GM18858 (cell line): ENCODE measurements at regions not wholly inside any gene's neighbourhood (a gene's known extent, or its start where the extent isn't known, plus 50 kb on each side); places are given as distances from the start of the nearest gene placed in this dataset.

Experiments
- ATAC-seq: cut with Tn5 transposase; IDR thresholded peaks from one replicate; pipeline ENCODE4 v1.9.1; 2021; ENCODE audit not compliant: unreplicated experiment

DNA sequence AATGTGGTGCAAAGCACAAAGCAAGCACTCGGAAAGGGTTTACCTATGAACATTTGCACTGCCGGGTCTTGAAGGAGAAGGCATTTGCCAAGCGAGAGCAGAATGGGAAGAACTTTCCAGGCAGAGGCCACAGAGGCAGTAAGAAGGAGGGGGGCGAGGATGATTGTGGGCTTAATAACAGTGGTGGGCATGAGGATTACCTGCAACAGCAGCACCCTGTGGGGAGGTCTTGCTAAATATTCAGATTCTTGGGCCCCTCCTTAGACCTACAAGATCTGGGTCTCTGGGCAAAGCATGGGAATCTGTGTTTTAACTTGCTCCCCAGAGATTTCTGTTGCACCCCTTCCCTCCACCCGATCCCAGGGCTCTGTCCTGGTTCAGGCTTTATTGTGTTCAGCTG lies 75.1 kb upstream of the ZBED5 start:
- no peak for ATAC-seq

DNA sequence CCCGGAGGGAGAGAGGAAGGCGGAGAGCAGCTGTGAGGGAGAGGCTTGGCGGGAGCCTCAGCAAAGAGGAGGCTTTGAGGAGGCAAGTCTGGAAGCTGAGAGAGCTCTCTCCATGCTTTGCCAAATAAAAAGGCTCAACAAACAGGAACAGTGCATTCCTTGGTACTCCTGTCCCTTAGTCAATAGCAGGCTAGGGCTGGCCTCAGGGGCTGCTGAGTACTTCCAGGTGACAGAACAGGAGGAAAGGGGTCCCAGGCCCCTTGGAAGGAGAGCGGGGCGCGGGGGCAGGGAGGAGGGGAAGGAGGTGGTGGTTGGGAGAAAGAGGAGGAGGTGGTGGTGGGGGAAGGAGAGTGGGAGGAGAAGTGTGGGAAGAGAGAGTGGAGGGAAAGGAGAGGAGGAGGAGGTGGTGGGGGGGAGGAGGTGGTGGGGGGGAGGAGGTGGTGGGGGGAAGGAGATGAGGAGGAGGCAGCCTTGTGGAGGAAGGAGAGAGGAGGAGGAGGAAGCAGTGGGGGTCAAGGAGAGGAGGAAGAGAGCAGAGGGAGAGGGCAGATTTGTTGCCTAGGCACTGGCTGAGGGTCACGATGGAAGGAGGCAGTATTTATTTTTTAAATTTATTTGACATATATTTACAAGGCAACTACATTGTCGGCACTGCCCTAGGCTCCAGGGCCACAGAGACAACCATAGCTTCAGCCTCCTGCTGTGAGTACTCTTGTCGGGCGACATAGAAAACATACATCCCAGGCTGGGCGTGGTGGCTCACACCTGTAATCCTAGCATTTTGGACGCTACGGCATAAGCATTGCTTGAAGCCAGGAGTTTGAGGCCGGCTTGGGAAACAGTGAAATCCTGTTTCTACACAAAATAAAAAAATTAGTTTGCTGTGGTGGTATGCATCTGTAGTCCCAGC lies 74.2 kb upstream of the ZBED5 start:
- no peak for ATAC-seq

DNA sequence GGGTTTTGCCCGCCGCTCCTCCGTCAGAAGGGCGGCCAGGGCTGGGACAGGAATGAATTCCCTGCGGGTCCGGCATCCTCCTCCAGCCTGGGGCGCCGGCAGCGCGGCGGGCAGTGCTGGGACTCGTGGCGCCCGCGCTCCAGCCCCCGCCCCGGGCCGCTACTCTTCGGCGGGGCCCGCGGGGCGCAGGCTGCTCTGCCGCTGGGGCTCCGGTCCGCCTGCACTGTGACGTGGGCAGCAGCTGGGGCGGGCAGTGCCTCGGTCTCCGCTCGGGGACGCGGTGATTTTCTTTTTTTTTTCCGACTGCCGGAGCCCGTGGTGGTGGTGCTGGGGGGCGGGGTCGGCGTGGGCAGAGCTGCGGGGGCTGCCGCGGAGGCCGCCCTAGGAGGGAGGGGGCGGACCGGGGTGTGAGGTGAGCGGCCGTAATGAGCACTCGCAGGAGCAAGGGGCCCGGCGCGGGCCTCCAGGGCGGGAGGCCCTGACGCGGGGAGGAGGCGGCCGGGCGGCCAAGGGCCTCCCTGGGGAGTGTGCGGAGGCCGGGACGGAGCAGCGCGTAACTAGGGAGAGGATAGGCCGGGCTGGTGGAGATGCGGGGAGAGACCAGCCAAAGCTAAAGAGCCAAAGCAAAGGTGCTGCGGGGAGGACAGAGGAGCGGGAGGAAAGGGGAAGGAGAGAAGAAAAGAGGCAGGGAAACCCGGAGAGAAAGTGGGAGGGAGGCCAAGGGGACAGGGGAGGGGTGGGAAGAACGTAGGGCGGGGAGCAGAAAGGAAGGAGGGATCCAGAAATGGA lies 73.3 kb upstream of the ZBED5 start:
- no peak for ATAC-seq

DNA sequence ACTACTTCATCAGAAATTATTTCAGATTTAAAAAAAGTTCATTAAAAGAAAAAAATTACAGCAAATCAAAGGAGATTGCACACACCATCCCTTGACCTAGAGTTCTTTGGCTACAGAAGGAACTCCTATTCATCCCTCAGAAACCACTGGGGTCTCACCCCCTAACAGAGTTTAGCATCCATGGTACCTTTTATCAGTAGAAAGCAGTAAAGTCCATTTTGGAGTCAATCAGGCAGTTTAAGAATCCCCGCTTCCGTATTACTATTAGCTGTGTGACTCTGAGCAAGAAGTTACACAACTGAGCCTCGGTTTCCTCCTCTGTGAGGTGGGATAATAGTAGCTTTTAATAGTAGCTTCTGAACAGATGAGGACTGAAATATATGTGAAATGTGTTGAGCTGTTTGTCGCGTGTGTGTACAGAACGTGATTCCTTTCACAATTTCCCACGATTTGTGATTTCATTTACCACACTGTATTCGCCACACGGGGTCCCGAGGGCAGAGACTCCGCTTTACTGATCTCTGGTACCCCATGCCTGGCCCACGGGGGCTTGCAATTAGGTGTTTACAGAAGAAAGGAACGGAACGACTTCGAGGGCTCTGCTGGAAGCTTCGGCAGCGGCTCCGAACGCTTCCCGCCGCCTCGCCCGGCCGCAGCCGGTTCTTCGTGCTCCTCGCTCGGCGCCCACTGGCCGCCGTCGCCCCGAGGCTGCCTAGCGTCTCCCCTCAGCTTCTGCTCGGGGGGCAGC lies 72.5 kb upstream of the ZBED5 start:
- no peak for ATAC-seq

DNA sequence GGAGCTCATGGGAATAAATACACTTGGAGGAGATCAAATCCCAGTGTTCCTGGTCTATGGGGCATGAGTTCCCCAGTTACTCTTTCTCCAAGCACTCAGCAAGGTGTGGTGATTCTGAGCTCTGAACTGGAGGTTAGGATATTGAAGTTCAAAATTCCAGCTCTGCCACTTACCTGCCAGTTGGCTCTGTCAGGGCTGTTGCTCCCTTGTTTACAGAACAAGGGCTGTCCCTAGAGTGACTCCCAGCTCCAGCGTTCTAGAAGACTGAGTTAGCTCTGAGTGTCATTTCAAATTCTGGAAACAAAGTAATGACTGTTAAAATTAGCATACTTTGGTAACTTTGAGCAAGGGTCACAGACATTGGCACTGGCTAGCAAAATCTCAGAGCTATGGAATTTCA lies 69.7 kb upstream of the ZBED5 start:
- no peak for ATAC-seq

DNA sequence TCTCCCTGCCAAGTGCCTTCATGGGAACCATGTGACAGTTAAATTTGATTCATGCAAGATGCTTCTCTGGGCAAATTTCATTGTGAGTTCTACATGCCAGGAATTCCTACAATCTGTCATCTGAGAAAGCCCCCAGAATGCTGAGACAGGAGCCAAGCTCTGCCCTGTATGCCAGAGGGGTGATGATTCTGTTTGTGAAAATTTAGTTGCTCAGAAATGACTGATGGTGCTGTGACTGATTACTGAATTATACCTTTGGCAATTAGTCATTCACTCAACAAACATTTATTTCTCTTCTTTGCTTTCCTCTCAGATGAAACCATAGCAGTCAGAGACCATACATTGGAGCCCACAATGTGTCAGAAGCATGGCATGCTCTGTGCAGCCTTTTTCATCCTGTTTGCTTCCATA lies 69.0 kb upstream of the ZBED5 start:
- ATAC-seq, result no peak

DNA sequence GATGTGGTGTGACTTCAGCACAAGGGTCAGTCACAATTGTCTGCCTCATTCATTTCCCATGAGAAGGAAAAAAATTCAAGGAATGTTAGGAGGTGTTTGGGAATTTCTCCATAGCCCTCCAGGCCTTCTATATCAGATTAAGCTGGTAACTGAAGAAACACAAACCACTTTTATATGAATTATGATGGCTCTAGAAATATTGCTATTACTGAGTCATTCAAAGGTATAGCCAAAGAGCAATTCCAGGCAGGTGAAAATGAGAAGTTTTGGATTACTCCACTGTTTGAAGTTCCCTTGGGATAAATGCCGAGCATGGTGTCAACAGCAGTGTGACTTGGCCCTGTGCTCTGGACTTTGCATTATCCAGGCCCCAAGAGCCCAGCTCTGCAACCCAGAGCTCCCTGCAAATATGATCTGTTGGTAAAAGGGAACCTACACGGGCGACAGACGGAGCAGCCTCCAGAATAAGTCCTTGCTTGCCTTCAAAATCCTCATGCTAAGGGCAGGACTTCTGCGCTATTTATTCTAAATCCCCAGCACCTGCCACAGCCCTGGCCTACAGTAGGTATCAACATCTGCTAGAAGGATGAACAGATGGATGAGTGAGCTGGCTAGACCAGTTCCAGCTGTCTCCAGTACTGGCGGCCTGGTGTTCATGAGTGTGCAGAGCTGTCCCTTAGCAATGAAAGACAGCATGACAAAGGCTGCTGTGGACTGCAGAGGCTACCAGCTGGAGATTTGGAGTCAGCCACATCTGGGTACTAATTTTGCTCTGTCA lies 67.5 kb upstream of the ZBED5 start:
- no peak for ATAC-seq

DNA sequence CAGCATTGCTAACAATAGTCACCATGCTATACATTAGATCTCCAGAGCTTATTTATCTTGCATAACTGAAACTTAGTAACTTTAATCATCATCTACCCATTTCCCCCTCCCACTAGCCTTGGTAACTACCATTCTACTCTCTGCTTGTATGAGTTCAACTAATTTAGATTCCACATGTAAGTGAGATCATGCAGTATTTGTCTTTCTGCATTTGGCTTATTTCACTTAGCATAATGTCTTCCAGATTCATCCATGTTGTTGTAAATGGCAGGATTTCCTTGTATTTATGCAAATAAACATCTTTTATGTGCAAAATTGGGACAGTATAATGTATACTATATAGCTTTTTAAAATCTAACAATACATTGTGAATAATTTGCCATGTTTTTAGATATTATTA lies 66.0 kb upstream of the ZBED5 start:
- no peak for ATAC-seq

DNA sequence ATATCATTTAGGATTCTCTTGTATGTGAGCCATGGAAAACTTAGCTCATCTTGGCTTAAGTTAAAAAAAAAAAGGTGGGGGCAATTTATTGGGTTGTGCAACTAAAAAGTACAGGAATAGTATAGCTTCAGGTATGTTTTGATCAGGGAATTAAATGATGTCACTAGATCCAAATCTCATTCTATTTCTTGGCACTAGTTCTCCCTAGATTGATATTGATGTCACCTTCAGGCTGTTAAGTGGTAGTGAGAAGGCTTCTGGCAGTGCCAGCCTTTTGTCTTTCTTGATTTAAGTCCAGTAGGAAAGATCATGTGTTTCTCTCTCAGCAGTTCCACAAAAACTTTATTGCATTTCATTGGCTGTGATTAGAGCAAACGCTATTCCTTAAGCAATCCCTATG lies 65.0 kb upstream of the ZBED5 start:
- no peak for ATAC-seq

DNA sequence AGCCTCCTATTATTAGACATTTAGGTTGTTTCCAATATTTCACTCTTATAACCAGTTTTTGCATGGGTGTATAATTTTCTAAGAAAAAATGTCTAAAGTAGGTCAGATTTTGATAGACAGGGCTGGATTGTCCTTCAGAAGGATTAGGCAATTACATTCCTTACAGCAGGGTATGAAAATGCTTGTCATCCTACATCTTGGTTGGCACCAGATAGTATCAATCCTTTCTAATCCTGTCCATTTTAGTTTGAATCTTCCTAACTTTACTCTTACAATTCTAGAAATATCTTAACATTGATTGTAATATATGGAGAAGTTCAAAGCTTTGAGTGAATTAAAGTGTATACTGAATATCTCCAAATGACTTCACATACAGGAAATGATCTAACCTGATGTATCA lies 63.0 kb upstream of the ZBED5 start:
- ATAC-seq, result no peak

DNA sequence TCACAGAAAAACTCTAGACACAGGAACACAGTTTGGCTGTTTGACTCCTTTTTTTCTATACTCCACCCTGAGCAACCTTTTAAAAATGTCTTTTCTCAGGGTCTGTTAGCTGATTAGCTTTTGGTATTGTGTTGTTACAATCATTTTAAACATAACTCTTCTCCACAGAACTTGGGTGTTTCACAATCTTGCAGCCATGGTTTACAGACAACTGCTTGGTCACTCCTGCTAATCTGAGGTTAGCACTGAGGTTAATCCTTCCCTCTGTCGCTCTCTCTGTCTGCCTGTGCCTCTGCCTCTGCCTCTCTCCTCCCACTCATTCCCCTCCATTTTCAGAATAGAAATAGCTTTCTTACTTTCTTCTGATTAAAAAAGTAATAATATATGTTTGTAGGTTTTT lies 62.4 kb upstream of the ZBED5 start:
- ATAC-seq, result no peak

DNA sequence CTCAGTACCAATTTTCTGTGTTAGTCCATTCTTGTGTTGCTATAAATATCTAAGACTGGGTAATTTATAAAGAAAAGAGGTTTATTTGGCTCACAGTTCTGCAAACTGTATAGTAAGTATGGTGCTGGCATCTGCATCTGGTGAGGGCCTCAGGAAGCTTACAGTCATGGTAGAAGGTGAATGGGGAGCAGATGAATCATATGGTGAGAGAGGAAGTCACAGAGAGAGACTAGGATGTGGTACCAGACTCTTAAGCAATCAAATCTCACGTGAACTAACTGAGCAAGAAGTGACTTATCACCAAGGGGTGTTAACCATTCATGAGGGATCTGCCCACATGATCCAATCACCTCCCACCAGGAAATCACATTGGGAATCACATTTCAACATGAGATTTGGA lies 60.8 kb upstream of the ZBED5 start:
- ATAC-seq, result no peak

DNA sequence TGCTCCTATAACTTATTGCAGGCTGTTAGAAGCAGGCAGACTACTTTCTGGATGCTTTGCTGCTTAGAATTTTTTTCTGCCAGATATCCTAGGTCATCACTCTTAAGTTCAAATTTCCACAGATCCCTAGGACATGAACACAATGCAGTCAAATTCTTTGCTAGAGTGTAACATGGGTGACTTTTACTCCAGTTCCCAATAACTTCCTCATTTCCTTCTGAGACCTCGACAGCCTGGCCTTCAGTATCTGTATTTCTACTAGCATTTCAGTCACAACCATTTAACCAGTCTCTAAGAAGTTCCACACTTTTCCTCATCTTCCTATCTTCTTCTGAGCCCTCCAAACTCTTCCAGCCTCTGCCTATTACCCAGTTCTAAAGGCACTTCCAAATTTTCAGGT lies 60.4 kb upstream of the ZBED5 start:
- no peak for ATAC-seq

DNA sequence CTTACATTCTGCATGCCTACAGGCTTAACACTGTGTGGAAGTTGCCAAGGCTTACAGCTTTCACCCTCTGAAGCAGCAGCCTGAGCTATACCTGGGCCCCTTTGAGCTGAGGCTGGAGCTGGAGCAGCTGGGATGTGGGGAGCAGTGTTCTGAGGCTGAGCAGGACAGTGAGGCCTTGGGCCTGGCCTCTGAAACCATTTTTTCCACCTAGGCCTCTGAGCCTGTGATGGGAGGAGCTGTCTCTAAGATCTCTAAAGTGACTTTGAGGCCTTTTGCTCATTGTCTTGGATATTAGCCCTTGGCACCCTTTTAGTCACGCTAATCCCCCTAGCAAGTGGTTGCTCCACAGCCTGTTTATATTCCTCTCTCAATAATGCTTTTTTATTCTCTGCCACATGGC lies 59.9 kb upstream of the ZBED5 start:
- ATAC-seq, result no peak

DNA sequence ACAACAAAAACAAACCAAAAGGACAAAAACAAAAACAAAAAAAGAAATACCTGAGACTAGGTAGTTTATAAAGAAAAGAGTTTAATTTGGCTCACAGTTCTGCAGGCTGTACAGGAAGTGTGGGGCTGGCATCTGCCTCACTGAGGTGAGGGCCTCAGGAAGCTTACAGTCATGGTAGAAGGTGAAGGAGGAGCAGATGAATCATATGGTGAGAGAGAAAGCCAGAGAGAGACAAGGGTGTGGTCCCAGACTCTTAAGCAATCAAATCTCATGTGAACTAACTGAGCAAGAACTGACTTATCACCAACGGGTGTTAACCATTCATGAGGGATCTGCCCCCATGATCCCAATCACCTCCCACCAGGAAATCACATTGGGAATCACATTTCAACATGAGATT lies 58.8 kb upstream of the ZBED5 start:
- no peak for ATAC-seq

DNA sequence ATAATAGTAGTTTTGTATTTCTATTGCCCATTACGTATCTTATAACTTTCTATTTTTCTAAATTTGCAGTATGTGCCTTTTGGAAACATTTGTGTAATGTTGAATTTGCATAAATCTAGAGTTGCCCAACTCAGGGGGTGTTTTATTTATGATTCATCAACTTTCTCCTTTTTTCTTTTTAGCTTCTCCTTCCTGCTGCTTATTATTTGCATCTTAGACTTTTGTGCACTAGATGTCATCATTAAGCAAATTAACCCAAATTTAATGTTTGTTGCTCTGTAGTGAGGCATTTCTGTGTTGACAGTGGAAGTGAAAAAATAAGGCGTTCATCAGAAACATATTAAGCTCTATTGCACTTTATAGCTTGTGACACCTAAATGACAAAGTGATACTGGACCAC lies 56.2 kb upstream of the ZBED5 start:
- no peak for ATAC-seq

DNA sequence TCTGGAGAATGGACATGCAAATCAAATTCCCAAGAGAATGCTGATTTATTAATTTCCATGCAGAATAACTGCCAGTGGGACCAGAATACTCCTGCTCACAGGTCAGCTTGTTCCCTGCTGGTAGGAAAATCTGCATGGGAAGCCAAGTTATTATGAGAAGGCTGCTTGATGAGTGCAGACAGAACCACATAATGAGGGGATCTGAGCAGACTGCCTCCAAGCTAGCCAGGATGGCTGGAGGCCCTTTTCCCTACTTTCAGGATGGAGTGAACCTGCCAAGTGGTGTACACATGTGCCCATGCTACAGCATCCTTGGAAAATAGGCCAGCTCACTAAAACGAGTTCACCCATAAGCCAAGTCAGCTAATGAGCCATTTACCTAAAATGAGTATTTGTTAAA lies 55.2 kb upstream of the ZBED5 start:
- ATAC-seq, result no peak

DNA sequence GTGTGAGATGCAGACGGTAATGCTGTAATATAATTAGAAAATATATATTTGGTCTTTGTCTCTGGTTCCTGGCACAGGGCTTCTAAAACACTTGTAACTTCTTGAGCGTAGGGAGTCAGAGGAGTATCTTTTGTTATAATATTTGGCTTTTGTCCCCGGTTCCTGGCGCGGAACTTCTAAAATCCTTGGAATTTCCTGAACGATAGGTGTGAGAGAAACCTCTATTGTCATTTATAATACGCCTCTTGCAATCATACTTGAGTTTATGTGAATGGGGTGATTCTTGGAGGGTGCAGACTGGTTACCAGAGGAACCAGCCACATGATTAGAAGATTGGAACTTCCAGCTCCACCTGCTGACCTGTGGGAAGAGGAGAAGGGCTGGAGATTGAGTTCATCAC lies 54.1 kb upstream of the ZBED5 start:
- no peak for ATAC-seq

DNA sequence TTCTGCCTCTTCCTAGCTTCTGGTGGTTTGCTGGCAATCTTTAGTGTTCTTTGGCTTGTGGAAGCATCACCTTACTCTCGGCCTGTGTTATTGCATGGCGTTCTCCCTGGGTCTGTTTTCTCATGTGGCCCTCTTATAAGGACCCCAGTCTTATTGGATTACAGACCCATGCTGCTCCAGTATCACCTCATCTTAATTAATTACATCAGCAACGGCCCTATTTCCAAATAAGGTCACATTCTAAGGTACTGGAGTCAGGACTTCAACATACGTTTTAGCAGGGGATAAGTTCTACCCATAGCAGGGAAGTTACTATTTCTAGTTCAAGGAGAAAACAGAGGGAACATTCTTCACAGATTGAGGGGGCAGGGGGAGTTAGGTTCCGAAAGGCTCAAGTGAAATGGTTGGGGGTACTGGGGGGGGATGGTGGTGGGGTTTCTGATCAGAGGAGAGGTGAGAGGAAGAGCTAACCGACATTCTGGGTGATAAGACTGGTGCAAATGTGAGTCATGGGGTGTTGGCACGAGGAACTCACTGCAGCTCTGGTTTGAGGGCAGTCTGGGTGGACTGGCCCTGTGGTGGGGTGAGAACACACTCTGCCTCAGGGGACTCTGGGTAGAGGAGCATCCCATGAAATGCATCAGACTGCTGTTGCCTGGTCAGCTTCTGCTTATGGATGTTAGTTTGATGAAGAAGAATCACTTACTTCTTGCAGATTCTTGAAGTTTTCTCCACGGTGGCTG lies 51.5 kb upstream of the ZBED5 start:
- no peak for ATAC-seq

DNA sequence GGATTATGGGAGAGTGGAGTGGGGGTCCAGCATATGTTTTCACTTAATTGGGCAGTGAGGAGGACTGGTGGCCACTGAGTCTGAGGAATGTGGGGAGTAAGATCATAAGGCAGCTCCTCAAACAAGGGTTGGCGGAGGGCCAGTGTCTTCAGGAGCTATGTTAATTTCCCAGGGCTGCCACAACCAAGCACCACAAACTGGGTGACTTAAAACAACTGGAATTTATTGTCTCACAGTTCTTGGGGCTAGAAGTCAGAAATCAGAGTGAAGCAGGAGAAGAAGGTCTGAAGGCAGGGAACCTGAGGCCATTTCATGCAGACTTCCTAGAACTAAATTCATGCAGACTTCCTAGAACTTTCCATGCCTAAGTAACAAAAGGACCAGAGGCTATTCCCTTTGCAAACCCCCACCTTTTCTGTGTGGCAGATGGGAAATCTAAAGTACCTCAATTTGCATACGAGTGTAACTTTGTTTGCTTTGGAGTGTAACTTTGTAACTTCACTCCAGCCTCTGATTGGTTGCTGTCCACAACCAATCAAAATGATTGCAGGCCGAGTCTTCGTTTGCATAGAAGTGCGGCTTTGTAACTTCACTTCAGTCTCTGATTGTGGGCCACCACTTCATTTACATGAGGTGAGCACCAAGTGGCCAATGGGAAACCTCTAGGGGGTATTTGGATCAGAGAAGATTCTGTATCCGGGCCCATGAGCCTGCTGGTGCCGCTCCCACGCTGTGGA lies 50.5 kb upstream of the ZBED5 start:
- ATAC-seq, result no peak
